Fibroblast of lung (primary cell): ENCODE measurements at regions not wholly inside any gene's neighbourhood (a gene's known extent, or its start where the extent isn't known, plus 50 kb on each side); places are given as distances from the start of the nearest gene placed in this dataset.

ENCODE experiments used
- DNase-seq, 2 donors: peaks; one replicate each; pipeline versions ENCODE4 v3.0.0 to v3.0.0-alpha.2; 2010; ENCODE audit warnings: low read depth in 2 of 2
- H2AFZ ChIP-seq: 2 replicates; pipeline ENCODE4 v1.5.1; 2012; ENCODE audit warnings: low read length, control low read depth, inconsistent platforms
- H3K27ac ChIP-seq: 2 replicates; pipeline ENCODE4 v1.5.1; 2011; ENCODE audit warnings: low read length, control low read depth; ENCODE audit not compliant: insufficient read depth
- H3K27me3 ChIP-seq: 2 replicates; pipeline ENCODE4 v1.5.1; 2011; ENCODE audit warnings: mild to moderate bottlenecking, low read length; ENCODE audit not compliant: control insufficient read depth, insufficient read depth
- H3K36me3 ChIP-seq: 2 replicates; pipeline ENCODE4 v1.5.1; 2011; ENCODE audit warnings: low read length; ENCODE audit not compliant: control insufficient read depth, insufficient read depth
- H3K4me1 ChIP-seq: 2 replicates; pipeline ENCODE4 v1.5.1; 2011; ENCODE audit warnings: low read length; ENCODE audit not compliant: control insufficient read depth, insufficient read depth; ENCODE audit errors: extremely low read depth
- H3K4me2 ChIP-seq: 2 replicates; pipeline ENCODE4 v1.5.1; 2011; ENCODE audit warnings: low read length, control low read depth; ENCODE audit not compliant: insufficient read depth; ENCODE audit errors: extremely low read depth
- H3K4me3 ChIP-seq, 4 experiments: fragments of 200-600 bp in 1 of 4; sonication (generic) in 1 of 4; replicated peaks in 1 of 4; 2 replicates each; pipeline ENCODE4 v1.5.1; 2011 to 2016; ENCODE audit warnings: low read length in 4 of 4, low read depth in 3 of 4, mild to moderate bottlenecking in 3 of 4, control low read depth in 2 of 4, inconsistent platforms in 1 of 4, mixed read lengths in 1 of 4; ENCODE audit not compliant: insufficient read depth in 1 of 4; ENCODE audit errors: control extremely low read depth in 1 of 4
- H3K79me2 ChIP-seq: 2 replicates; pipeline ENCODE4 v1.5.1; 2012; ENCODE audit warnings: mild to moderate bottlenecking, low read length, inconsistent platforms; ENCODE audit not compliant: control insufficient read depth, insufficient read depth
- H3K9ac ChIP-seq: 2 replicates; pipeline ENCODE4 v1.5.1; 2011; ENCODE audit warnings: mild to moderate bottlenecking, low read length, control low read depth; ENCODE audit not compliant: insufficient read depth
- H3K9me3 ChIP-seq: 2 replicates; pipeline ENCODE4 v1.5.1; 2012; ENCODE audit warnings: low read depth, low read length; ENCODE audit not compliant: control insufficient read depth, insufficient read depth
- H4K20me1 ChIP-seq: 2 replicates; pipeline ENCODE4 v1.5.1; 2011; ENCODE audit warnings: low read length; ENCODE audit not compliant: control insufficient read depth, insufficient read depth; ENCODE audit errors: extremely low read depth
- CTCF ChIP-seq, 2 donors: IDR thresholded peaks in 1 of 2; conservative IDR thresholded peaks in 1 of 2; 1 replicate in 1 of 2; 2 replicates in 1 of 2; pipeline ENCODE4 v1.5.1; 2011 to 2012; ENCODE audit warnings: low read length in 2 of 2, control low read depth in 1 of 2, inconsistent platforms in 1 of 2, low read depth in 1 of 2, mild to moderate bottlenecking in 1 of 2
- EZH2 ChIP-seq: IDR thresholded peaks from 2 replicates; pipeline ENCODE4 v1.5.1; 2012; ENCODE audit warnings: low read length, control low read depth, mild to moderate bottlenecking; ENCODE audit errors: missing control alignments

- Histone ChIP-seq H3K9ac (no peak overlapping the region), H3K4me1 (no peaks in the 10 kb centered on the region), H3K79me2 (no peaks in the 10 kb centered on the region), H3K36me3 (no peaks in the 10 kb centered on the region), H3K4me2 (no peak overlapping the region), H3K27me3 (no peaks in the 10 kb centered on the region), H3K27ac (no peak overlapping the region), H4K20me1 (no peaks in the 10 kb centered on the region), H2AFZ (no peak overlapping the region), H3K9me3 (no peaks in the 10 kb centered on the region), H3K4me3 (no peak overlapping the region)
- TF ChIP-seq EZH2 (no peak), CTCF (conservative IDR thresholded peaks at IDR 0.05 in 1 of 2, IDR thresholded peaks at IDR 0.05 in 1 of 2; ENCODE audit: low read depth in 1 of 2, low read length in 2 of 2) (no peak)
- no peak for DNase-seq
Observed at GRCh38 chr6:7489376-7489775, 52.1 kb upstream of the DSP start.
